ENCODE measurements at regions not wholly inside any gene's neighbourhood (a gene's known extent, or its start where the extent isn't known, plus 50 kb on each side); places are given as distances from the start of the nearest gene placed in this dataset.

DNA sequence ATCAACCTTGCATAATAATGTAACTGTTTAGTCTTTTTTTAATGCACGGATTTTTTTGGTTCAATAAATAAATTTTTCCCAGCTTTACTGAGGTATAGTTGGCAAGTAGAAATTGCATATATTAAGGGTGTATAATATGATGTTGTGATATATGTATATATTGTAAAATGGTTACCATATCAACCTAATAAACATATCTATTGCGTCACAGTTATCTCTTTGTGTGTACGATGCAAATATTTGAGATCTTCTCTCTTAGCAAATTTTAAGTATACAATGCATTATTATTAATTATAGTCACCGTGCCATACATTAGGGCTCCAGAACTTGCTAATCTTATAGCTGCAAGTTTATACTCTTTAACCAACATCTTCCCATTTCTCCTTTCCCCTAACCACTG is 57.2 kb upstream of the TMEM161B start:
- no peak overlapping the region for H3K9ac ChIP-seq (ENCODE audit: low read depth in 1 of 2, low read length in 2 of 2)
- H3K27me3 ChIP-seq (ENCODE audit: control insufficient read depth in 2 of 2, insufficient read depth in 2 of 2, low read length in 2 of 2): no peaks in the 10 kb centered on the region
- no peaks in the 10 kb centered on the region for H3K36me3 ChIP-seq (ENCODE audit: control insufficient read depth in 2 of 2, insufficient read depth in 2 of 2, low read length in 2 of 2)
- H3K4me1 ChIP-seq (ENCODE audit: control insufficient read depth in 2 of 2, insufficient read depth in 2 of 2, low read length in 2 of 2): no peaks in the 10 kb centered on the region
- H3K9me3 ChIP-seq (ENCODE audit: control insufficient read depth in 2 of 2, low read length in 2 of 2): no peaks in the 10 kb centered on the region
- no peak overlapping the region for H3K4me3 ChIP-seq (ENCODE audit: low read length in 2 of 2)
- H3K27ac ChIP-seq (ENCODE audit: low read depth in 2 of 2, low read length in 2 of 2): no peak overlapping the region

DNA sequence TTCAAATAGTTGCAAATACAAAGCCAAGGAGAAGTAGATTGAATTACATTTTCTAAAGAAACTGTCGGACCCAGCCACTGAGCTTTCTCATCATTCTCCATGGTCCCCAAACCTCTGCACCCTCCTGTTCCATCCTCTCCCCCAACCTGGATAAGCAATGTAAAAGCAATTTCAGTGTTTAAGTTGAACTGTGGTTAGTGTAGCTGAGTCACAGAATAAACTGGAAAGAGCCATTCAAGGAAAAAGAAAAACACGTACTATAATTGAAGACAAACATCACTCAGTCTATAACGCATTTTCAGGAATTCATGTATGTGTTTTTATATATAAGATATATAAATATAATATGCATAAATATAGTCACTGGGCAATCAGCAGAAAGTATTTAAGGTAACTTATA is 54.1 kb upstream of the TMEM161B start:
- Histone ChIP-seq H3K4me1 (ENCODE audit: control insufficient read depth in 2 of 2, insufficient read depth in 2 of 2, low read length in 2 of 2) (no peaks in the 10 kb centered on the region), H3K27me3 (ENCODE audit: control insufficient read depth in 2 of 2, insufficient read depth in 2 of 2, low read length in 2 of 2) (no peaks in the 10 kb centered on the region), H3K36me3 (ENCODE audit: control insufficient read depth in 2 of 2, insufficient read depth in 2 of 2, low read length in 2 of 2) (no peaks in the 10 kb centered on the region), H3K9me3 (ENCODE audit: control insufficient read depth in 2 of 2, low read length in 2 of 2) (no peaks in the 10 kb centered on the region), H3K27ac (ENCODE audit: low read depth in 2 of 2, low read length in 2 of 2) (no peak overlapping the region), H3K4me3 (ENCODE audit: low read length in 2 of 2) (no peak overlapping the region), H3K9ac (ENCODE audit: low read depth in 1 of 2, low read length in 2 of 2) (no peak overlapping the region)

Data from mucosa of rectum (tissue), 2 donors.